ENCODE measurements at regions not wholly inside any gene's neighbourhood (a gene's known extent, or its start where the extent isn't known, plus 50 kb on each side); places are given as distances from the start of the nearest gene placed in this dataset.
"Not testable (repeated sequence)": the region's sequence is repeated elsewhere in the genome, so short reads cannot be mapped to it uniquely, and the experiment has no call there.

DNA sequence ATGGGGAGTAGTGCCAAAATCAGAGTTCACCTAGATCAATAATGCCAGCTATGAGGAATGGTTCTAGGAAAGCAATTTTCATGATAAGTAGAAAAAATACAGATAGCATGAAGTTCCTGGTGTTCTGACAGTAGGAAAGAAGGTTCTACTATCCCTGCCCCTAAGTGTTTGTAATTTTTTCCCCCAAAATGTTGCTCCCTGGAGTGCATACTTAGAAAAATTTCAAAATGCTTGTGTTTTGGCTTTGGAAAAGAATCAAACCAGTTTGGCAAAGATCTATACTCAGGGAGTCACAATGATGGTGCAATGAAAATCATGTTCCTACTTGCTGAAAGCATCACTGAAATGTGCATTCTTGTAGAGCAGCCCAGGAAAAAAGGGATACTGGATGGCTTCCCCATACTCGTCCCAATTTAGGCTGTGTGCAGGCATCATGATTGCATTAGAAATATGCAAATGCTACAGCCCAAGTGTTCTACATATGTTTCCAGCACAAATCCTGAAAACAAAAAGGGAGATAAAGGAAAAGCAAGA, 74.7 kb downstream of the LPAR4 start:
- DNase-seq (ENCODE audit: low read depth): no peak

DNA sequence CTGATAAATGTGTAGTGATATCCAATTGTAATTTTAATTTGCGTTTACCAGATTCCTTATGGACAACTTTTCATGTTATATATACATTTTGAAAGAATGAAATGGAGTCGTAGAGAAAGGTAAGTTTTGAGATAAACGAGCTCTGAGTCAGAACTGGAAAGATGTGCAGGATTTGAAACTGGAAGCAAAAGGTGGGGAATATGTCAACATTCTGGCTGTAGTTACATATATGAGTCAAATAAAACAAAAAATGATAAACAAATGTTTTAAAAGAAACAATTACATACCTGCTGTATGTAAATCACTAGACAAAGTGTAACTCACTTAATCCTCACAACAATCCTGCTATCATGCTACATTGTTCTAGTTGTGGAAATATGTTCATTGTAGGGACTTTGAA, 84.0 kb downstream of the LPAR4 start:
- DNase-seq (ENCODE audit: low read depth): no peak

DNA sequence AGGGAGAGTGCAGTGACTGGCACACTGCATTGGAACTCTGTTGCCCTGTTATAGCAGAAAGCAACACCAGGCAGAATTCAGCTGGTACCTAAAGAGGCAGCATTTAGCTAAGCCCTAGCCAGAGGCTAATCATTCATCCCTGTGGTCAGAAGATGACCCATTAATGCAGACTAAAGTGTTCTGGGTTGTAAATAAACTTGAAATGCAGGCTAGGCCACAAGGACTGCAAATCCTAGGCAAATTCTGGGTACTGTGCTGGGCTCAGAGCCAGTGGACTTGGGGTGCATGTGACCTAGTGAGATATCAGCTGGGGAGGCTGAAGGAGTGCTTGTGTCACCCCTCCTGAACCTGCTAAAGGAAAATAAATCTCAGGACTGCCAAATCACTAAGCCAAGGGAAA, 91.2 kb downstream of the LPAR4 start:
- DNase-seq (ENCODE audit: low read depth): no peak

DNA sequence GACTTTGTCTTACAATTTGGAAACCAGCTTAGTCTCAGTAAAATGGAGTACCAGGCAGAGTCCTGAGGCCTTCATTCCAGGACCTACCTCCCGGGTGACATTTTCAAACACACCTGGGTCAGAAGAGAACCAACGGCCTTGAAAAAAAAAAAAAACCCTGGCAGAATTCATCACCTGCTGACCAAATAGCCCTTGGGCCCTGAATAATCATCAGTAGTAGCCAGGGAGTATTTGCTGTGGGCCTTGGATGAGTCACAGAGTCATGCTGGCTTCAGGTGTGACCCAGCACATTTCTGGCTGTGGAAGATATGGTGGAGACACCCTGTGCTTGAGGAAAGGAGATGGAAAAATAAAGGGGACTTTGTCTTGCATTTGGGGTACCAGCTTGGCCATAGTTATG, 92.2 kb downstream of the LPAR4 start:
- DNase-seq (ENCODE audit: low read depth): no peak

DNA sequence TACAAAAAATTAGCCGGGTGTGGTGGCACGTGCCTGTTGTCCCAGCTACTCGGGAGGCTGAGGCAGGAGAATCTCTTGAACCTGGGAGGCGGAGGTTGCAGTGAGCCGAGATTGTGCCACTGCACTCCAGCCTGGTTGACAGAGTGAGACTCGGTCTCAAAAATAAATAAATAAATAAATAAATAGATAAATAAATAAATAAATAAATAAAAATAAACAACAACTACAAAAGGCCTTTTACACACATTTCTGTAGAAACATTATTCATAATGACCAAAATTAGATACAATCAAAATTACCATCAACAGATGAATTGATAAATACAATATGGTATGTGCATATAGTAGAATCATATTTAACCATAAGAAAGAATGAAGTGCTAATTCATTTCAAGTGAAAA, 96.7 kb downstream of the LPAR4 start:
- not testable (repeated sequence) for DNase-seq (ENCODE audit: low read depth)

DNA sequence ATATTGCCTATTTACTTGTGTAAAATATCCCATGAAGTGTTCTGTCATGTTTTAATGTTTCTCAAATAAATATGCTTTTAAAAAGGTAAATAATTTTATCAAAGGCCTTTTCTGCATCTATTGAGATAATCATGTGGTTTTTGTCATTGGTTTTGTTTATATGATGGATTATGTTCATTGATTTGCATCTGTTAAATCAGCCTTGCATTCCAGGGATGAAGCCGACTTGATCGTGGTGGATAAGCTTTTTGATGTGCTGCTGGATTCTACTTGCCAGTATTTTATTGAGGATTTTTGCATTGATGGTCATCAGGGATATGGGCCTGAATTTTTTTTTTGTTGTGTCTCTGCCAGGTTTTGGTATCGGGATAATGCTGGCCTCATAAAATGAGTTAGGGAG, 63.9 kb upstream of the P2RY10 start:
- DNase-seq (ENCODE audit: low read depth): not testable (repeated sequence)

DNA sequence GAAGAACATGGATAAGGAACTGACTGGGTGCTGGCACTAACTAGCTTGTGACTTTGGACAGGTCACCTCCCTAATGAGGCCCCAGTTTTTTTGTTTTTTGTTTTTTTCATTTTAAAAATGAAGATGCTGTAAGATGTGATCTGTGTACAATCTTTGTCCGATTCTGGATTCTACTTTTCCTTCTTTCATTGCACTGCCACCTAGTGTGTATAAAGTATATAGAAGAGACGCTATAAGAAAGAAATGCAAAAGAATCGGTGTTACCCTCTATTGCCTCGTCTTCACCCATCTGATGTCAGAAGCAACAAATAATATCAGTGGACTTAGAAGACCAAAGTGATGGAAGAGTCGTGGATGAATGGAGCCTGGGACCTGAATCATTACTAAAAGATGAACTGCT, 58.6 kb upstream of the P2RY10 start:
- peak; percentile 2 for DNase-seq (ENCODE audit: low read depth)
